ENCODE measurements at regions not wholly inside any gene's neighbourhood (a gene's known extent, or its start where the extent isn't known, plus 50 kb on each side); places are given as distances from the start of the nearest gene placed in this dataset.

GRCh38 chr5:54761213-54761701 is 224.1 kb downstream of the ESM1 start:
- no peak for TF ChIP-seq CTCF (IDR thresholded peaks at IDR 0.05; ENCODE audit: extremely low read depth, missing control alignments)
- DNase-seq (ENCODE audit: low spot score) = no peak

GRCh38 chr5:54760182-54760935 is 225.0 kb downstream of the ESM1 start:
- DNase-seq (ENCODE audit: low spot score) = no peak
- TF ChIP-seq CTCF (IDR thresholded peaks at IDR 0.05; ENCODE audit: extremely low read depth, missing control alignments) = no peak

DNA sequence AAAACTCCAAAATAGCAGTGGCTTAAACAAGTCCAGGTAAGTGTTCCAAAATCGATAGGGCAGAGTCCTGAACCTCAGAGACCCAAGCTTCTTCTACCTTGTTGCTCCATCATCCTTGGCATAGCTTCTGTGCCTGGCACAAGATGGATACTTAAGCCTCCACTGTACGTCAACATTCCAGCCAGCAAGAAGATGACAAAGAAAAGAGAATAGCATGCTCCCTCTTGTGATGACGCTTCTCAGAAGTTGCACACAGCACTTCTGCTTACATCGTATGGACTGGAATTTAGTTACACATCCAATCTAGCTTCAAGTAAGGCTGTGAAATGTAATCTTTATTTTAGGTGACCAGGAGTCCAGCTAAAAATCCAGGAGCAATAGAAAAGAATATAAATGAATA is 227.4 kb downstream of the ESM1 start:
- TF ChIP-seq CTCF (IDR thresholded peaks at IDR 0.05; ENCODE audit: extremely low read depth, missing control alignments) = no peak
- DNase-seq (ENCODE audit: low spot score) = no peak

DNA sequence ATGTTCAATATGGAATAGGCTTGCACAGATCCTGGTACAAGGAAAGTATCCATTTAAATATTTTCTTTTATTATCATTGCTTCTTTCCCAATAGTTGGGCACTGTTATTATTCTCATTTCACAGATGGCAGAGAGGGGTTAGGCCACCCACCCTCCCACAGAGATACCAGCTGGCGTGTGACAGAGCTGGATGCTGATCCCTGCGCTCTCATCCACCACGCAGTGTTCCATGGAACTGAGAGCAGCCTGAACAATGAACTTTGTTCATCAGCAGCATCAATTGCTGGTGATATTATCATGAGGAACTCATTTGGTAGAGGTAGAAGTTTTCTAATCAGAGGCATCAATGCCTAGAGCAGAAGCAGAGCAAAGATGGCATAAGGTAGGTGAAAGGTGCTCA is 227.9 kb downstream of the ESM1 start:
- no peak for TF ChIP-seq CTCF (IDR thresholded peaks at IDR 0.05; ENCODE audit: extremely low read depth, missing control alignments)
- DNase-seq (ENCODE audit: low spot score) = no peak

GRCh38 chr5:54756796-54757402 is 228.5 kb downstream of the ESM1 start:
- DNase-seq (ENCODE audit: low spot score) = no peak
- TF ChIP-seq CTCF (IDR thresholded peaks at IDR 0.05; ENCODE audit: extremely low read depth, missing control alignments) = no peak

DNA sequence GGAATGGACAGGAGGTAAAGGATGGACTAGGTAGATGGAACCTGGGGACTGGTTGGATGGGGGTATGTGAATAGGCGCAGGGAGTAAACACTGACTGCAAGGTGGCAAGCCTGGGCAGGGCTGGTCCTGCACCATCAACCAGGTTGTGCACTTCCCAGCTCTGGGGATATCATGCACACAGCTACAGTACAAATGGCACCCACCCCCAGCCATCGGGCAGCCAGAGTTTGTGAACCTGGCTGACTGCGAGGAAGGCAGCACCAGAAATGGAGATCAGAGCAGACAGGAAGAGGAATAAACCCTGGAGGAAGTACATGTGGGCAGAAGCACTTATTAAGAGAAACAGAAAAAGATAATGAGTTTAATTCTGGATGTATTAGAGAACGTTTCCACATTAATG is 229.1 kb downstream of the ESM1 start:
- TF ChIP-seq CTCF (IDR thresholded peaks at IDR 0.05; ENCODE audit: extremely low read depth, missing control alignments) = no peak
- DNase-seq (ENCODE audit: low spot score) = no peak

DNA sequence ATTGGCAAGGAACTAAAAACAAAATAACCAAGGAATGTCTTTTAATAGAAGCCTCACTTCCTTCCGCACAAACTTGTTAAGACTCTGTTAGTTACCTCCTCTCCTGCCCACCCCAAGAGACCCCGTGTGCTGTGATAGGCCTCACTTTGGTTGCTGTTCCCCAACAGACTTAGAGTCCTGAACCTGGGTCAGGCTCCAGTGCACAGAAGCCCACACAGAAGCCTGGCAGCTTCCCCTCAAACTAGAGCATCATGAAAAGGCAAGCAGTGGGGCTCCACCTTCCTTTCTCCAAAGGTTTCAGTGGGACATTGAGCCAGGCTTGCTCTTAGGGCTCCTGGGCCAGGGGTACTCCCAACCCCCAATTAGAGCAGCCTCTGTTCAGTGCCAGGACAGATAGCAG is 230.5 kb downstream of the ESM1 start:
- no peak for TF ChIP-seq CTCF (IDR thresholded peaks at IDR 0.05; ENCODE audit: extremely low read depth, missing control alignments)
- no peak for DNase-seq (ENCODE audit: low spot score)
